ENCODE measurements at regions not wholly inside any gene's neighbourhood (a gene's known extent, or its start where the extent isn't known, plus 50 kb on each side); places are given as distances from the start of the nearest gene placed in this dataset.

DNA sequence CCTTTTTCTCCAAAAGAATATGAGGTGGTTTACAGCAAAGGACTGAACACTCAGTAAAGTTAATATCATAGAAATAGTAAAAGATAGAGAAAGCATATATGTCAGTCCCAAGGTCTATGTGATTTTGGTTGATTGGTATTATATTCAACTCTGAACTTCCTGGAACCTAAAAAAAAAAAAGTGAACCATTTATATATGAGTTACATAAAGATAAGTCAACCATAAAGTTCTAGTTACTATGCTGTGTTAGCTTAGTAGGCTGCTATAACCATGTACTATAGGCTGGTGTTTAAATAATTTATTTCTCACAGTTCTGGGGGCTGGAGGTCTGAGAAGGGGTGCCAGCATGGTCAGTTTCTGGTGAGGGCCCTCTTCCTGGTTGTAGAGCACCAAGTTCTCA, 475.6 kb downstream of the KLF12 start:
- TF ChIP-seq ZNF274 (IDR thresholded peaks at IDR 0.05; ENCODE audit: low read depth, low read length) (no peak), YY1 (IDR thresholded peaks at IDR 0.05; ENCODE audit: insufficient read depth, insufficient read length) (no peak)
